Osteoblast (primary cell): ENCODE measurements at regions not wholly inside any gene's neighbourhood (a gene's known extent, or its start where the extent isn't known, plus 50 kb on each side); places are given as distances from the start of the nearest gene placed in this dataset.

ENCODE experiments used
- DNase-seq: peaks from one replicate; pipeline ENCODE4 v3.0.0; 2011; ENCODE audit warnings: low spot score, mixed read lengths; ENCODE audit not compliant: insufficient read length; ENCODE audit errors: missing footprints
- H2AFZ ChIP-seq: 2 replicates; pipeline ENCODE4 v1.6.0; 2011; ENCODE audit warnings: mild to moderate bottlenecking, low read length
- H3K27ac ChIP-seq: 2 replicates; pipeline ENCODE4 v1.5.1; 2011; ENCODE audit warnings: mild to moderate bottlenecking, low read depth, low read length, moderate library complexity
- H3K27me3 ChIP-seq: 2 replicates; pipeline ENCODE4 v1.6.0; 2012; ENCODE audit warnings: mild to moderate bottlenecking, control low read depth, inconsistent platforms, low read length, moderate library complexity; ENCODE audit not compliant: insufficient read depth
- H3K36me3 ChIP-seq: 2 replicates; pipeline ENCODE4 v1.5.1; 2011; ENCODE audit warnings: mild to moderate bottlenecking, low read length, control low read depth, moderate library complexity; ENCODE audit not compliant: insufficient read depth
- H3K4me1 ChIP-seq: 2 replicates; pipeline ENCODE4 v1.5.1; 2011; ENCODE audit warnings: mild to moderate bottlenecking, low read length, control low read depth, moderate library complexity; ENCODE audit not compliant: insufficient read depth
- H3K4me2 ChIP-seq: 2 replicates; pipeline ENCODE4 v1.6.0; 2011; ENCODE audit warnings: mild to moderate bottlenecking, low read length; ENCODE audit not compliant: insufficient read depth
- H3K4me3 ChIP-seq: fragments of 200-600 bp; sonication (generic); 3 replicates; pipeline ENCODE4 v1.5.1; 2012; ENCODE audit warnings: mild to moderate bottlenecking, low read length, inconsistent platforms; ENCODE audit not compliant: insufficient read depth
- H3K79me2 ChIP-seq: 2 replicates; pipeline ENCODE4 v1.6.0; 2012; ENCODE audit warnings: mild to moderate bottlenecking, low read length, control low read depth, inconsistent platforms; ENCODE audit not compliant: insufficient read depth
- H3K9me3 ChIP-seq: 2 replicates; pipeline ENCODE4 v1.5.1; 2011; ENCODE audit warnings: low read depth, low read length, control low read depth
- H4K20me1 ChIP-seq: 2 replicates; pipeline ENCODE4 v1.6.0; 2012; ENCODE audit warnings: mild to moderate bottlenecking, low read length, control low read depth; ENCODE audit not compliant: insufficient read depth
- TF ChIP-seq, protein P1 (sequence below): IDR thresholded peaks from 2 replicates; pipeline ENCODE4 v1.5.1; 2011; ENCODE audit warnings: mild to moderate bottlenecking, low read depth, low read length, moderate library complexity; ENCODE audit errors: extremely low read depth

DNA sequence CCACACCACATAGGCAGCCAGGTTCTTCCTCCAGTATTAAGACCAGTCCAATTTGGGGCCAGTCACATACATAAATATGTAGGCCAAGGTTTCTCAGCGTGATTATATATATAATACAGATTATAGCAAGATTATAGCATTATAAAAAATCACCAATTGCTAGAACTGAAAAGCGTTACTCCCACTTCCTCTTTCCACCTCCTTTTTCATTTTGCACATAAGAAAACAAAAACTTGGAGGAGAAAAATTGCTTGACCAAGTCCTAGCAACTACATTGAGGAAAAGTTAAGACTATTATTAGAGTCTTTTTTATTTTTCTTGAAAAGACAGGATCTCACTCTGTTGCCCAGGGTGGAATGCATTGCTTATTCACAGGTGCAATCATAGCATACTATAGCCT lies 262.7 kb upstream of the KCNN2 start:
- Histone ChIP-seq H3K27ac (no peak overlapping the region), H4K20me1 (no peaks in the 10 kb centered on the region), H3K4me3 (no peak overlapping the region), H3K4me1 (no peaks in the 10 kb centered on the region), H2AFZ (no peak overlapping the region), H3K79me2 (no peaks in the 10 kb centered on the region), H3K9me3 (no peaks in the 10 kb centered on the region), H3K36me3 (no peaks in the 10 kb centered on the region), H3K4me2 (no peak overlapping the region), H3K27me3 (no peaks in the 10 kb centered on the region)
- DNase-seq, result no peak
- TF ChIP-seq, protein P1, sequence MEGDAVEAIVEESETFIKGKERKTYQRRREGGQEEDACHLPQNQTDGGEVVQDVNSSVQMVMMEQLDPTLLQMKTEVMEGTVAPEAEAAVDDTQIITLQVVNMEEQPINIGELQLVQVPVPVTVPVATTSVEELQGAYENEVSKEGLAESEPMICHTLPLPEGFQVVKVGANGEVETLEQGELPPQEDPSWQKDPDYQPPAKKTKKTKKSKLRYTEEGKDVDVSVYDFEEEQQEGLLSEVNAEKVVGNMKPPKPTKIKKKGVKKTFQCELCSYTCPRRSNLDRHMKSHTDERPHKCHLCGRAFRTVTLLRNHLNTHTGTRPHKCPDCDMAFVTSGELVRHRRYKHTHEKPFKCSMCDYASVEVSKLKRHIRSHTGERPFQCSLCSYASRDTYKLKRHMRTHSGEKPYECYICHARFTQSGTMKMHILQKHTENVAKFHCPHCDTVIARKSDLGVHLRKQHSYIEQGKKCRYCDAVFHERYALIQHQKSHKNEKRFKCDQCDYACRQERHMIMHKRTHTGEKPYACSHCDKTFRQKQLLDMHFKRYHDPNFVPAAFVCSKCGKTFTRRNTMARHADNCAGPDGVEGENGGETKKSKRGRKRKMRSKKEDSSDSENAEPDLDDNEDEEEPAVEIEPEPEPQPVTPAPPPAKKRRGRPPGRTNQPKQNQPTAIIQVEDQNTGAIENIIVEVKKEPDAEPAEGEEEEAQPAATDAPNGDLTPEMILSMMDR, result no peak

DNA sequence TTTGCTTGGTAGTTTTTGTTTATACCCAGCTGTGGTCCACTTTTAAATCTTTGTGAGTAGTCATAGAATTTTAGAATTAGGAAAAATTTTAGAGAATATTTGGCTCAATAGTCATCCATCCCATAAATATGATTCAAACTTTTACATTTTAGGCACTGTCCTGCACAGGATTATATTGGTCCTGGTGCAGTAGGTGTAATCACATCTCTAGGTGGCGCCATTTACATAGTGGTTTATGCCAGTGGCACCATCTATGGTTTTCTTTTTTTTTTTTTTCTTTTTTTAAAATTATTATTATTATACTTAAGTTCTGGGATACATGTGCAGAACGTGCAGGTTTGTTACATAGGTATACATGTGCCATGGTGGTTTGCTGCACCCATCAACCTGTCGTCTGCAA lies 260.7 kb upstream of the KCNN2 start:
- Histone ChIP-seq H3K4me1 (no peaks in the 10 kb centered on the region), H3K36me3 (no peaks in the 10 kb centered on the region), H3K9me3 (no peaks in the 10 kb centered on the region), H3K27ac (no peak overlapping the region), H3K4me2 (no peak overlapping the region), H3K4me3 (no peak overlapping the region), H3K27me3 (no peaks in the 10 kb centered on the region), H2AFZ (no peak overlapping the region), H4K20me1 (no peaks in the 10 kb centered on the region), H3K79me2 (no peaks in the 10 kb centered on the region)
- TF ChIP-seq, protein P1, result no peak
- DNase-seq, result no peak

DNA sequence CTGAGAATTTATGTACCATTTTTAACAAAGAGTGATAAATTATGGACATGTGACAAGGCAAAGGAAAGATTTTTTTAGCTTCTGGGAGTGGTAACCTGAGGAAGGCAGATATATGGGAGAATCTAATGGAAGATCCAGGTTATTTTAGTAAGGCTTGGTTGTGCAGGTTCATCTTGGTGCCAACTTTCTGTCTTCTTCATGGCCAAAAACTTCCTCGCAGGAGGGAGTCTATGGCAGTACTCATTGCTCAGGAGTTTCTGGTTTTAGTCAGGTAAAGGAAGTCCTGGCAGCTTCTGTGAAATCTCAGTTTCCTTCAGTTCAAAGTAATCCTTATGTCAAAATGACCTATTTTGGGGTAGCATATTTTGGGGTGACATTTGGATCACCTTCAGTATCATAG lies 248.3 kb upstream of the KCNN2 start:
- Histone ChIP-seq H3K36me3 (no peaks in the 10 kb centered on the region), H3K4me1 (no peaks in the 10 kb centered on the region), H3K9me3 (peaks cover 3% of the 10 kb centered on the region), H3K4me3 (no peak overlapping the region), H4K20me1 (no peaks in the 10 kb centered on the region), H3K4me2 (no peak overlapping the region), H3K27ac (no peak overlapping the region), H2AFZ (no peak overlapping the region), H3K27me3 (no peaks in the 10 kb centered on the region), H3K79me2 (no peaks in the 10 kb centered on the region)
- TF ChIP-seq, protein P1, result no peak
- no peak for DNase-seq

DNA sequence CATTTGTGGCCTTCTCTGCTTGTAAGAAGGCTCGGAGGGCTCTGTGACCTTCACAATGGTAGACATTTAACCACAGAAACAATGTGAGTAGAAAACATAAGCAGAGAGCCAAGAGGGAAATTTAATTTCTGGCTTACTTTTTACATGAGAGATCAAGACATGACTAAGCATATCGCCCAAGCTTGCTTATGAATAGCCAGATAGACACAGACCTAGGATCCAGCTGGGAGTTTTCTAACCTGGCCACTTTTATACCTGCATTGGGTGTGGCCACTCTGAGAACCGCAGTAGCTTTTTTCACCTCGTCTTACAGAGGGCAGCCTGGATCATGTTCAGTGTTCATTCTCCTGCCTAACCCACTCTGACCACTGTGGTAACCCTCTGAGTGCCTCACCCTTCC lies 244.9 kb upstream of the KCNN2 start:
- H3K79me2 ChIP-seq, result no peaks in the 10 kb centered on the region
- H3K4me1 ChIP-seq, result no peaks in the 10 kb centered on the region
- DNase-seq, result no peak
- no peaks in the 10 kb centered on the region for H4K20me1 ChIP-seq
- no peak overlapping the region for H3K4me3 ChIP-seq
- TF ChIP-seq, protein P1, result no peak
- no peak overlapping the region for H3K27ac ChIP-seq
- H2AFZ ChIP-seq, result no peak overlapping the region
- no peaks in the 10 kb centered on the region for H3K27me3 ChIP-seq
- no peaks in the 10 kb centered on the region for H3K9me3 ChIP-seq
- no peak overlapping the region for H3K4me2 ChIP-seq
- no peaks in the 10 kb centered on the region for H3K36me3 ChIP-seq
